ENCODE measurements at regions not wholly inside any gene's neighbourhood (a gene's known extent, or its start where the extent isn't known, plus 50 kb on each side); places are given as distances from the start of the nearest gene placed in this dataset.
"Not testable (repeated sequence)": the region's sequence is repeated elsewhere in the genome, so short reads cannot be mapped to it uniquely, and the experiment has no call there.

DNA sequence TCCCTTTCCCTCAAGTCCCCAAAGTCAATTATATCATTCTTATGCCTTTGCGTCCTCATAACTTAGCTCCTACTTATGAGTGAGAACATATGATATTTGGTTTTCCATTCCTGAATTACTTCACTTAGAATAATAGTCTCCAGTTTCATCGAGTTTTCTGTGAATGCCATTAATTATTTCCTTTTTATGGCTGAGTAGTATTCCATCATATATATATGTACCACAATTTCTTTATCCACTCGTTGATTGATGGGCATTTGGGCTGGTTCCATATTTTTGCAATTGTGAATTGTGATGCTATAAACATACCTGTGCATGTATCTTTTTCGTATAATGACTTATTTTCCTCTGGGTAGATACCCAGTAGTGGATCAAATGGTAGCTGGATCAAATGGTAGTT is 78.4 kb upstream of the DYNLT3 start:
- H2BK20ac ChIP-seq (ENCODE audit: low read length); H3K9me3 ChIP-seq (ENCODE audit: insufficient read depth in 2 of 2, low read depth in 1 of 2, low read length in 1 of 2); H2BK5ac ChIP-seq (ENCODE audit: low read depth, low read length); H2BK15ac ChIP-seq (ENCODE audit: low read length); H2BK120ac ChIP-seq (replicated peaks; ENCODE audit: low read depth, low read length); H3K18ac ChIP-seq (ENCODE audit: extremely low read depth, low read length); H3K36me3 ChIP-seq (ENCODE audit: control insufficient read depth in 2 of 4, insufficient read depth in 4 of 4, low read length in 3 of 4); H3K4me1 ChIP-seq (replicated peaks in 1 of 4; ENCODE audit: control insufficient read depth in 3 of 4, insufficient read depth in 4 of 4, low read length in 3 of 4); DNase-seq (ENCODE audit: low read depth in 1 of 2, low spot score in 2 of 2); H2BK12ac ChIP-seq (ENCODE audit: low read depth, low read length); H3K14ac ChIP-seq (ENCODE audit: insufficient read length); H2AFZ ChIP-seq (ENCODE audit: low read length); H3K79me2 ChIP-seq (ENCODE audit: control insufficient read depth in 1 of 2, insufficient read depth in 2 of 2, low read length in 2 of 2); FAIRE-seq; H3K79me1 ChIP-seq (ENCODE audit: low read depth, low read length); H3K23me2 ChIP-seq (ENCODE audit: low read depth, low read length); H3K23ac ChIP-seq (ENCODE audit: insufficient read length); H3K56ac ChIP-seq (replicated peaks; ENCODE audit: insufficient read length, low read depth, low read length); H4K8ac ChIP-seq (ENCODE audit: extremely low read depth, insufficient read depth, low read length); H4K5ac ChIP-seq (ENCODE audit: insufficient read length, low read depth, low read length); POLR2A ChIA-PET (ENCODE audit: partially characterized antibody); H3K27ac ChIP-seq (ENCODE audit: low read depth, low read length); H2AK5ac ChIP-seq (ENCODE audit: low read depth, low read length); H3K4me3 ChIP-seq (ENCODE audit: extremely low read depth in 1 of 4, insufficient read depth in 2 of 4, low read depth in 3 of 4, low read length in 4 of 4); H3K4ac ChIP-seq (replicated peaks; ENCODE audit: insufficient read length, low read depth, low read length); H4K91ac ChIP-seq (replicated peaks; ENCODE audit: insufficient read length, low read length); H3K4me2 ChIP-seq (ENCODE audit: insufficient read depth in 1 of 2, low read depth in 2 of 2, low read length in 2 of 2); H3K9ac ChIP-seq (replicated peaks in 1 of 4; ENCODE audit: extremely low read depth in 1 of 4, low read depth in 3 of 4, low read length in 3 of 4); H4K20me1 ChIP-seq (replicated peaks in 1 of 2; ENCODE audit: control insufficient read depth in 1 of 2, insufficient read depth in 2 of 2, low read length in 2 of 2); H3K27me3 ChIP-seq (replicated peaks in 1 of 4; ENCODE audit: control insufficient read depth in 3 of 4, extremely low read depth in 1 of 4, insufficient read depth in 3 of 4, low read length in 3 of 4): not testable (repeated sequence)
- 89% methylated on average over 4 of the region's 4 CpGs; no CpG with 5 or more reads in 1 of the 2 experiments for WGBS, 2 experiments (ENCODE audit: extremely low coverage in 1 of 2, insufficient coverage in 1 of 2, insufficient read length in 1 of 2, insufficient replicate concordance in 2 of 2, low coverage in 1 of 2, low lambda C conversion rate in 2 of 2, missing lambda C conversion rate in 1 of 2)
- CTCF ChIA-PET (ENCODE audit: partially characterized antibody): interaction anchor here (0.7 to 2.5 kb wide), 5 partner anchors 17 to 250 kb away, joined by 3 to 12 read pairs (median 4); no protein-coding TSS in a partner anchor
